OCI-LY3 (cell line): ENCODE measurements at regions not wholly inside any gene's neighbourhood (a gene's known extent, or its start where the extent isn't known, plus 50 kb on each side); places are given as distances from the start of the nearest gene placed in this dataset.

ENCODE experiments used
- H2AFZ ChIP-seq: fragments of 200-600, 300-600 bp; shearing (Covaris generic); 2 replicates; pipeline ENCODE4 v1.6.0; 2014; ENCODE audit warnings: antibody characterized with exemption, low read depth, low read length
- H3K27ac ChIP-seq: fragments of 200-600, 300-600 bp; sonication (generic); 2 replicates; pipeline ENCODE4 v1.5.1; 2014; ENCODE audit warnings: mild to moderate bottlenecking, low read length, moderate library complexity, mixed read lengths
- H3K27me3 ChIP-seq: fragments of 200-600, 300-600 bp; sonication (generic); 2 replicates; pipeline ENCODE4 v1.6.1; 2014; ENCODE audit warnings: low read depth, low read length, mixed read lengths
- H3K36me3 ChIP-seq: fragments of 200-600, 300-600 bp; sonication (generic); replicated peaks from 2 replicates; pipeline ENCODE3; 2014; ENCODE audit warnings: low read depth, low read length, mixed read lengths
- H3K4me1 ChIP-seq: fragments of 300-600, 200-600 bp; sonication (generic); 2 replicates; pipeline ENCODE4 v1.6.1; 2014; ENCODE audit warnings: low read length, mixed read lengths
- H3K4me2 ChIP-seq: fragments of 200-600, 300-600 bp; sonication (generic); 2 replicates; pipeline ENCODE4 v1.6.1; 2014; ENCODE audit warnings: low read length, mixed read lengths
- H3K4me3 ChIP-seq: fragments of 300-600, 200-600 bp; sonication (generic); 2 replicates; pipeline ENCODE4 v1.5.1; 2014; ENCODE audit warnings: antibody characterized with exemption, mild to moderate bottlenecking, low read length, moderate library complexity
- H3K79me2 ChIP-seq: fragments of 300-600, 200-600 bp; shearing (Covaris generic); 2 replicates; pipeline ENCODE4 v1.6.1; 2014; ENCODE audit warnings: mild to moderate bottlenecking, low read length, mixed read lengths
- H3K9ac ChIP-seq: fragments of 300-600, 200-600 bp; shearing (Covaris generic); 2 replicates; pipeline ENCODE4 v1.6.0; 2014; ENCODE audit warnings: mild to moderate bottlenecking, low read length, moderate library complexity
- H3K9me3 ChIP-seq: fragments of 200-600, 300-600 bp; shearing (Covaris generic); 2 replicates; pipeline ENCODE4 v1.6.1; 2014; ENCODE audit warnings: low read length, mixed read lengths; ENCODE audit not compliant: insufficient read depth
- H4K20me1 ChIP-seq: fragments of 200-600, 300-600 bp; sonication (generic); 2 replicates; pipeline ENCODE4 v1.6.1; 2016; ENCODE audit warnings: low read length, mixed read lengths; ENCODE audit not compliant: insufficient read depth
- EZH2phosphoT487 ChIP-seq: fragments of 200-600 bp; shearing (Covaris generic); IDR thresholded peaks from 2 replicates; pipeline ENCODE4 v1.6.1; 2018; ENCODE audit warnings: antibody characterized with exemption, mixed run types, low read depth
- TF ChIP-seq, protein P1 (sequence below): fragments of 200-600, 300-600 bp; sonication (generic); IDR thresholded peaks from 2 replicates; pipeline ENCODE4 v1.5.1; 2014; ENCODE audit warnings: antibody characterized with exemption, low read length, low read depth

DNA sequence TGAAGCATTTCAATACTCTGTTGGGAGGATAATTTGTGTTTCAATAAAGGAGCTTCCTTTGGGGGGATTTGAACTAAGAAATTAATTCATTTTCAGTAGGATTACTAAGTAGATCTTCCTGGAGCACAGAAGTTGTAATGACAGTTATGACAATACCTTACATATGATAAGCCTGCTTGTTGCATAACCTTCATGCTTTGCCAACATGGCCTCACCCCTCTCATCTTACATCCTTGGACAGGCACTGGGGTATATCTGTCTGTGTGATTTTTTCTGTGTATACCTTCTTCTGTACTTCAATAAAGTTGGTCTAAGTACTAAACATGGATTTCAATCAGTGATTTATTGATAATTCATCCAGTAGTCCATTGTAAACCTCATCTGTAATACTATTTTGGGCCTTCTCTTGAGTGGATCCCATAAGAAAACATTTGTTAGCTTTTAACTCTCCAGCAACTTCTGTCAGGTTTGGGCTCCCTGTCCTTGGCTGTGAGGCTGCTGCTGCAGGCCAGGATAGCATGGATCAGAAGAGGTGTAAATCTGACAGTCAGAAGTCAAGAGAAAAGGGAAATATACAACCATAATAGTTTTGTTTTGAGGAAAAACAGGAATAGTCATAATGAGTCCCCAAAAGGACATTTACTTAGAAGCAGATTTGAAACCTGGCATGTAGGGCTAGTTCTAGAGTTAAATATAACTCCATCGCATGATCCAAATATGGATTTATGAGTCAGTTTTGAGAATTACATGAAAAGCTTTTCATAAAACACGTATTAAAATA lies 422.2 kb downstream of the KLF5 start:
- H3K27me3 ChIP-seq: no peaks in the 10 kb centered on the region
- H3K36me3 ChIP-seq: no peaks in the 10 kb centered on the region
- H3K4me3 ChIP-seq: no peak overlapping the region
- no peaks in the 10 kb centered on the region for H3K4me1 ChIP-seq
- H4K20me1 ChIP-seq: no peaks in the 10 kb centered on the region
- no peaks in the 10 kb centered on the region for H3K79me2 ChIP-seq
- H3K9me3 ChIP-seq: no peaks in the 10 kb centered on the region
- H3K9ac ChIP-seq: no peak overlapping the region
- H3K4me2 ChIP-seq: no peak overlapping the region
- H3K27ac ChIP-seq: no peak overlapping the region
- no peak overlapping the region for H2AFZ ChIP-seq
- no peak for TF ChIP-seq EZH2phosphoT487
- TF ChIP-seq, protein P1, sequence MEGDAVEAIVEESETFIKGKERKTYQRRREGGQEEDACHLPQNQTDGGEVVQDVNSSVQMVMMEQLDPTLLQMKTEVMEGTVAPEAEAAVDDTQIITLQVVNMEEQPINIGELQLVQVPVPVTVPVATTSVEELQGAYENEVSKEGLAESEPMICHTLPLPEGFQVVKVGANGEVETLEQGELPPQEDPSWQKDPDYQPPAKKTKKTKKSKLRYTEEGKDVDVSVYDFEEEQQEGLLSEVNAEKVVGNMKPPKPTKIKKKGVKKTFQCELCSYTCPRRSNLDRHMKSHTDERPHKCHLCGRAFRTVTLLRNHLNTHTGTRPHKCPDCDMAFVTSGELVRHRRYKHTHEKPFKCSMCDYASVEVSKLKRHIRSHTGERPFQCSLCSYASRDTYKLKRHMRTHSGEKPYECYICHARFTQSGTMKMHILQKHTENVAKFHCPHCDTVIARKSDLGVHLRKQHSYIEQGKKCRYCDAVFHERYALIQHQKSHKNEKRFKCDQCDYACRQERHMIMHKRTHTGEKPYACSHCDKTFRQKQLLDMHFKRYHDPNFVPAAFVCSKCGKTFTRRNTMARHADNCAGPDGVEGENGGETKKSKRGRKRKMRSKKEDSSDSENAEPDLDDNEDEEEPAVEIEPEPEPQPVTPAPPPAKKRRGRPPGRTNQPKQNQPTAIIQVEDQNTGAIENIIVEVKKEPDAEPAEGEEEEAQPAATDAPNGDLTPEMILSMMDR: no peak

DNA sequence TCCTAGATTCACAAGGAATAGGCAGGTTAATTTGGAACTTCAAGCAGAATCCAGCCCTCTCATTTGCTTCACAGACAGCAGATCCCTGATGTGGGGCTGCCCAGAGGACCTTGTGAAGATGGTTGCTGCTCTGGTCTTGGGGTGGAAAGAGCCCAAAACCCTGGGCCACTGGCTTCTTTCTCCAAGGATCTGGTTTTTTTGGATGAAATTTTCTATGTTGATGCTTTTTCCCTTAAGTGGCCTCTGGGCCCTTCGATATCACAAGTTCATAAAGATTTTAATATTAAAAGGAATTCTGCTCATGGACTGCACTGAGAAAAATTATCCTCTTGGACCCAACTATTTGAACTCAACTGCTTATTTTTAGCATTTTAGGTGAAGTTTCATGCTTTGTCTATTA lies 421.1 kb downstream of the KLF5 start:
- H3K9ac ChIP-seq: no peak overlapping the region
- no peak overlapping the region for H2AFZ ChIP-seq
- TF ChIP-seq EZH2phosphoT487: no peak
- TF ChIP-seq, protein P1: no peak
- H3K4me2 ChIP-seq: no peak overlapping the region
- H3K4me3 ChIP-seq: no peak overlapping the region
- H3K4me1 ChIP-seq: no peaks in the 10 kb centered on the region
- H3K27ac ChIP-seq: no peak overlapping the region
- H3K36me3 ChIP-seq: no peaks in the 10 kb centered on the region
- no peaks in the 10 kb centered on the region for H4K20me1 ChIP-seq
- H3K79me2 ChIP-seq: no peaks in the 10 kb centered on the region
- H3K27me3 ChIP-seq: no peaks in the 10 kb centered on the region
- H3K9me3 ChIP-seq: no peaks in the 10 kb centered on the region

DNA sequence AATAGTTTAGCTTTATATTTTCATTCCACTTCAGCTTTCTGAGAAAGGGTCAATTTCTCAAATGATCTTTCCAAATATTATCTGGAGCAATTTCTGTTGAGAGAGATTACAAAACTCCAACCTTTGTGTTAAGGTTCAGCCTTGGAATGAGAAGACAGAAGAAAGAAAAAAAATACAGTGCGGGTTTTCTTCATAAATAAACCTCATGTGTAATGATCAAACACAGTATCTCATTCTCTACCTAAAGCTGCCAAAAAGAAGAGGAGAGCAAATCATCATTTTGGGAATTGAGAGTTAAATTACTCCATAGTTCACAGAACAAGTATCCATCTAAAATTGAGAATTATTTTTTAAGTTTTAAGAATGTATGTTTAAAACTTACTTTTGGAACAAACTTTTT lies 420.5 kb downstream of the KLF5 start:
- TF ChIP-seq, protein P1: no peak
- TF ChIP-seq EZH2phosphoT487: no peak
- Histone ChIP-seq H3K4me3 (no peak overlapping the region), H2AFZ (no peak overlapping the region), H3K27ac (no peak overlapping the region), H4K20me1 (no peaks in the 10 kb centered on the region), H3K4me2 (no peak overlapping the region), H3K9me3 (no peaks in the 10 kb centered on the region), H3K4me1 (no peaks in the 10 kb centered on the region), H3K9ac (no peak overlapping the region), H3K79me2 (no peaks in the 10 kb centered on the region), H3K27me3 (no peaks in the 10 kb centered on the region), H3K36me3 (no peaks in the 10 kb centered on the region)

DNA sequence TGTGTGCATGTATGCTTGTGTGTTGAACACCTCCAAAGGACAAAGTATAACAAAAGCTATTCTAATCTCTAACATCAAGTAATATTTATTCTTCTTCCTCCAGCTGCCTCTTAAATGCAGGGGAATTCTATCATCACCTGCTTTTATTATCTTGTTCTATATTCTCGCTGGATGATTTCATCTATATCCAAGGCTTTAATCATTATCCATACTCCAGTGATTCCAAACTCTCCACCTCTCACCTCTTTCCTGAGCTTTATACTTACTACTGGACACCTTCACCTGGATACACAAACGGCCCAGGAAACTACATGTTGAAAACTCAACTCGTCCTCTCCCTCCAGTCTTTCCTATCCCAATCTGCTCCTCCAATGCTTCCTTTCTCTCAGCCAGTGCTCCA lies 418.6 kb downstream of the KLF5 start:
- TF ChIP-seq EZH2phosphoT487: no peak
- TF ChIP-seq, protein P1: no peak

More for the DNA sequence above, 418.6 kb downstream of the KLF5 start:
- H3K36me3 ChIP-seq: no peaks in the 10 kb centered on the region
- no peaks in the 10 kb centered on the region for H3K4me1 ChIP-seq
- H3K9ac ChIP-seq: no peak overlapping the region
- H4K20me1 ChIP-seq: no peaks in the 10 kb centered on the region
- no peak overlapping the region for H2AFZ ChIP-seq
- no peak overlapping the region for H3K4me2 ChIP-seq
- no peaks in the 10 kb centered on the region for H3K9me3 ChIP-seq
- H3K79me2 ChIP-seq: no peaks in the 10 kb centered on the region
- H3K4me3 ChIP-seq: no peak overlapping the region
- H3K27ac ChIP-seq: no peak overlapping the region
- H3K27me3 ChIP-seq: no peaks in the 10 kb centered on the region
